ENCODE measurements at regions not wholly inside any gene's neighbourhood (a gene's known extent, or its start where the extent isn't known, plus 50 kb on each side); places are given as distances from the start of the nearest gene placed in this dataset.
A peak's percentile ranks its signal among the peaks of the same experiment; 100 is the strongest.

DNA sequence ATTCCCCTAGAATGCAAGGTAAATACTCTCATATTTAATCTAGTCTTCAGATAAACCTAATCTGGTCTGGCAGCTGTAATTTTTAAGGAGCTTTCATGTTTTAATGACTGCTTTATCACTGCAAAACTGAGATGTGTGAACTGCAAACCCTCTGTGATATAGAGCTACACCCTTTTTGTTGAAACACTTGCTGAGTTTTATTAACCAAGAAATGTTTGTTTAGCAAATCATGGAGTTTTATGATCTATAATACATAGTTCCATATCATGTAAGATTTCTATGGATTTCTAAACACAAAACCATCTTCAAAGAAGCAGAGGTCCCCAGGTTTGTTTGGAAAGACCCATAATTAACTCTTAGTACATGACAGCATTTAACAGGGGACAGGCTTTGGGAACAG, 126.4 kb downstream of the BTC start:
- H3K4me2 ChIP-seq (ENCODE audit: control insufficient read depth, extremely low read depth, insufficient read depth, low read depth, low read length), result no peak overlapping the region
- no peaks in the 10 kb centered on the region for H3K9me1 ChIP-seq (ENCODE audit: control insufficient read depth, extremely low read depth, insufficient read depth, low read length)
- H4K20me1 ChIP-seq (ENCODE audit: control insufficient read depth, extremely low read depth, insufficient read depth, low read length), result no peaks in the 10 kb centered on the region
- H2AFZ ChIP-seq (ENCODE audit: control insufficient read depth, low read length), result no peak overlapping the region
- no peak for DNase-seq (ENCODE audit: low read depth, low spot score)
- H3K4me1 ChIP-seq (ENCODE audit: control insufficient read depth, extremely low read depth, insufficient read depth, low read length), result peaks cover 16% of the 10 kb centered on the region
- no peak overlapping the region for H3K9ac ChIP-seq (ENCODE audit: control insufficient read depth, extremely low read depth, insufficient read depth, low read length)
- no peaks in the 10 kb centered on the region for H3K27me3 ChIP-seq (ENCODE audit: control insufficient read depth, extremely low read depth, insufficient read depth, low read length)
- FAIRE-seq, result no peak
- no peak overlapping the region for H3K27ac ChIP-seq (ENCODE audit: control insufficient read depth, insufficient read depth, low read length)
- no peaks in the 10 kb centered on the region for H3K9me3 ChIP-seq (ENCODE audit: control insufficient read depth, low read depth, low read length)
- no peak overlapping the region for H3K4me3 ChIP-seq (ENCODE audit: control insufficient read depth in 2 of 3, extremely low read depth in 1 of 3, insufficient read depth in 2 of 3, low read depth in 1 of 3, low read length in 3 of 3)
- no peaks in the 10 kb centered on the region for H3K79me2 ChIP-seq (ENCODE audit: control insufficient read depth, insufficient read depth, low read length)
- TF ChIP-seq EZH2 (IDR thresholded peaks at IDR 0.05; ENCODE audit: low read length), result no peak
- TF ChIP-seq, protein P1, sequence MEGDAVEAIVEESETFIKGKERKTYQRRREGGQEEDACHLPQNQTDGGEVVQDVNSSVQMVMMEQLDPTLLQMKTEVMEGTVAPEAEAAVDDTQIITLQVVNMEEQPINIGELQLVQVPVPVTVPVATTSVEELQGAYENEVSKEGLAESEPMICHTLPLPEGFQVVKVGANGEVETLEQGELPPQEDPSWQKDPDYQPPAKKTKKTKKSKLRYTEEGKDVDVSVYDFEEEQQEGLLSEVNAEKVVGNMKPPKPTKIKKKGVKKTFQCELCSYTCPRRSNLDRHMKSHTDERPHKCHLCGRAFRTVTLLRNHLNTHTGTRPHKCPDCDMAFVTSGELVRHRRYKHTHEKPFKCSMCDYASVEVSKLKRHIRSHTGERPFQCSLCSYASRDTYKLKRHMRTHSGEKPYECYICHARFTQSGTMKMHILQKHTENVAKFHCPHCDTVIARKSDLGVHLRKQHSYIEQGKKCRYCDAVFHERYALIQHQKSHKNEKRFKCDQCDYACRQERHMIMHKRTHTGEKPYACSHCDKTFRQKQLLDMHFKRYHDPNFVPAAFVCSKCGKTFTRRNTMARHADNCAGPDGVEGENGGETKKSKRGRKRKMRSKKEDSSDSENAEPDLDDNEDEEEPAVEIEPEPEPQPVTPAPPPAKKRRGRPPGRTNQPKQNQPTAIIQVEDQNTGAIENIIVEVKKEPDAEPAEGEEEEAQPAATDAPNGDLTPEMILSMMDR (optimal IDR thresholded peaks at IDR 0.05 in 1 of 3, IDR thresholded peaks at IDR 0.05 in 1 of 3, conservative IDR thresholded peaks at IDR 0.05 in 1 of 3; ENCODE audit: extremely low read depth in 1 of 3, insufficient read depth in 2 of 3, low read length in 3 of 3), result no peak
- H3K36me3 ChIP-seq (ENCODE audit: control insufficient read depth in 2 of 2, extremely low read depth in 1 of 2, insufficient read depth in 2 of 2, low read length in 2 of 2), result no peaks in the 10 kb centered on the region
- dilution Hi-C loops (cut with MboI; ENCODE audit: extremely low pct_ligation_motif_present, low sequenced_read_pairs), result no loop called here

DNA sequence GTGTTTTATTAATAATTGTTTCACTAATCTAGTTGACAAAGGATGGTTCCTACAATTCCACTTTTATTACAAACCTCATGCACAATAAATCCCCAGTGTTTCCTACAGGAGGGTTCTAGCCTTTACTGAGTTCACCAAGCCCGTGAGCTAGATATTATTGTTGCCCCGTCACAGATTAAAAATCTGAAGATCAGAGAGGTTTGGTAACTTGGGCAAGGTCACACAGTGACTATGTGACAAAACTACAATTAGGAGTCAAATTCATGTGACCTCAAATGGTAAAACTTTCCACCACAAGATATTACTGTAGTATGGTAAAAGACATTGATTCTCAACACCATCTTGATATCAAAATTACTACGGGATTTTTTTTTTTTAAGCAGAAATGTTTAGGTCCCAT, 124.6 kb downstream of the BTC start:
- H3K27me3 ChIP-seq (ENCODE audit: control insufficient read depth, extremely low read depth, insufficient read depth, low read length), result no peaks in the 10 kb centered on the region
- TF ChIP-seq EZH2 (IDR thresholded peaks at IDR 0.05; ENCODE audit: low read length), result no peak
- TF ChIP-seq, protein P1 (optimal IDR thresholded peaks at IDR 0.05 in 1 of 3, IDR thresholded peaks at IDR 0.05 in 1 of 3, conservative IDR thresholded peaks at IDR 0.05 in 1 of 3; ENCODE audit: extremely low read depth in 1 of 3, insufficient read depth in 2 of 3, low read length in 3 of 3), result no peak
- FAIRE-seq (peak; percentile 73), DNase-seq (ENCODE audit: low read depth, low spot score) (no peak)
- peaks cover 16% of the 10 kb centered on the region for H3K4me1 ChIP-seq (ENCODE audit: control insufficient read depth, extremely low read depth, insufficient read depth, low read length)
- H3K9ac ChIP-seq (ENCODE audit: control insufficient read depth, extremely low read depth, insufficient read depth, low read length), result no peak overlapping the region
- H3K79me2 ChIP-seq (ENCODE audit: control insufficient read depth, insufficient read depth, low read length), result no peaks in the 10 kb centered on the region
- H3K9me3 ChIP-seq (ENCODE audit: control insufficient read depth, low read depth, low read length), result no peaks in the 10 kb centered on the region
- no peaks in the 10 kb centered on the region for H3K9me1 ChIP-seq (ENCODE audit: control insufficient read depth, extremely low read depth, insufficient read depth, low read length)
- H3K36me3 ChIP-seq (ENCODE audit: control insufficient read depth in 2 of 2, extremely low read depth in 1 of 2, insufficient read depth in 2 of 2, low read length in 2 of 2), result no peaks in the 10 kb centered on the region
- no peak overlapping the region for H2AFZ ChIP-seq (ENCODE audit: control insufficient read depth, low read length)
- no peak overlapping the region for H3K4me3 ChIP-seq (ENCODE audit: control insufficient read depth in 2 of 3, extremely low read depth in 1 of 3, insufficient read depth in 2 of 3, low read depth in 1 of 3, low read length in 3 of 3)
- H3K4me2 ChIP-seq (ENCODE audit: control insufficient read depth, extremely low read depth, insufficient read depth, low read depth, low read length), result no peak overlapping the region
- dilution Hi-C loops (cut with MboI; ENCODE audit: extremely low pct_ligation_motif_present, low sequenced_read_pairs), result no loop called here
- H3K27ac ChIP-seq (ENCODE audit: control insufficient read depth, insufficient read depth, low read length), result no peak overlapping the region
- no peaks in the 10 kb centered on the region for H4K20me1 ChIP-seq (ENCODE audit: control insufficient read depth, extremely low read depth, insufficient read depth, low read length)
